Loucy (cell line): ENCODE measurements at regions not wholly inside any gene's neighbourhood (a gene's known extent, or its start where the extent isn't known, plus 50 kb on each side); places are given as distances from the start of the nearest gene placed in this dataset.

Experiments used
- H2AFZ ChIP-seq: fragments of 200-600 bp; sonication (generic); 2 replicates; pipeline ENCODE4 v1.6.0; 2016; ENCODE audit warnings: antibody characterized with exemption, mild to moderate bottlenecking, low read length, moderate library complexity
- H3F3A ChIP-seq: fragments of 200-600 bp; 2 replicates; pipeline ENCODE4 v1.6.0; 2016; ENCODE audit warnings: antibody characterized with exemption, low read depth, mild to moderate bottlenecking
- H3K27me3 ChIP-seq: fragments of 200-600 bp; sonication (generic); 2 replicates; pipeline ENCODE4 v1.6.1; 2014; ENCODE audit warnings: low read length, mild to moderate bottlenecking; ENCODE audit not compliant: insufficient read depth, poor library complexity, severe bottlenecking
- H3K36me3 ChIP-seq: fragments of 200-600 bp; sonication (generic); 2 replicates; pipeline ENCODE4 v1.6.1; 2016; ENCODE audit warnings: low read length; ENCODE audit not compliant: insufficient read depth
- H3K4me1 ChIP-seq: fragments of 200-600 bp; sonication (generic); 2 replicates; pipeline ENCODE4 v1.5.1; 2014; ENCODE audit warnings: low read length, mild to moderate bottlenecking; ENCODE audit not compliant: insufficient read depth, poor library complexity, severe bottlenecking
- H3K4me2 ChIP-seq: fragments of 200-600 bp; sonication (generic); 2 replicates; pipeline ENCODE4 v1.6.0; 2014; ENCODE audit warnings: antibody characterized with exemption, low read length, low read depth, mild to moderate bottlenecking; ENCODE audit not compliant: poor library complexity, severe bottlenecking
- H3K4me3 ChIP-seq: fragments of 200-600 bp; sonication (generic); 2 replicates; pipeline ENCODE4 v1.5.1; 2014; ENCODE audit warnings: low read length, mild to moderate bottlenecking, mixed read lengths; ENCODE audit not compliant: poor library complexity, severe bottlenecking
- H3K79me2 ChIP-seq: fragments of 200-600 bp; sonication (generic); 2 replicates; pipeline ENCODE4 v1.6.1; 2014; ENCODE audit warnings: low read length; ENCODE audit not compliant: insufficient read depth
- H3K9ac ChIP-seq: fragments of 200-600 bp; sonication (generic); 2 replicates; pipeline ENCODE4 v1.6.0; 2014; ENCODE audit warnings: mild to moderate bottlenecking, low read depth, low read length, moderate library complexity; ENCODE audit not compliant: poor library complexity, severe bottlenecking
- H3K9me2 ChIP-seq: fragments of 200-600 bp; sonication (generic); replicated peaks from 2 replicates; pipeline ENCODE4 v1.6.1; 2016; ENCODE audit warnings: low read depth, low read length, mixed read lengths
- H3K9me3 ChIP-seq: fragments of 200-600 bp; sonication (generic); 2 replicates; pipeline ENCODE4 v1.6.1; 2014; ENCODE audit warnings: mild to moderate bottlenecking, antibody characterized with exemption, low read length, low read depth; ENCODE audit not compliant: insufficient read depth
- H4K20me1 ChIP-seq: fragments of 200-600 bp; sonication (generic); 2 replicates; pipeline ENCODE4 v1.6.0; 2014; ENCODE audit warnings: antibody characterized with exemption, low read length, mild to moderate bottlenecking; ENCODE audit not compliant: insufficient read depth, poor library complexity, severe bottlenecking
- EZH2phosphoT487 ChIP-seq: fragments of 200-600 bp; IDR thresholded peaks from 2 replicates; pipeline ENCODE4 v1.6.1; 2018; ENCODE audit warnings: antibody characterized with exemption, mild to moderate bottlenecking, moderate library complexity, borderline replicate concordance
- TF ChIP-seq, protein P1 (sequence below): fragments of 200-600 bp; sonication (generic); conservative IDR thresholded peaks from 2 replicates; pipeline ENCODE4 v1.5.1; 2014; ENCODE audit warnings: mild to moderate bottlenecking, antibody characterized with exemption, low read length

DNA sequence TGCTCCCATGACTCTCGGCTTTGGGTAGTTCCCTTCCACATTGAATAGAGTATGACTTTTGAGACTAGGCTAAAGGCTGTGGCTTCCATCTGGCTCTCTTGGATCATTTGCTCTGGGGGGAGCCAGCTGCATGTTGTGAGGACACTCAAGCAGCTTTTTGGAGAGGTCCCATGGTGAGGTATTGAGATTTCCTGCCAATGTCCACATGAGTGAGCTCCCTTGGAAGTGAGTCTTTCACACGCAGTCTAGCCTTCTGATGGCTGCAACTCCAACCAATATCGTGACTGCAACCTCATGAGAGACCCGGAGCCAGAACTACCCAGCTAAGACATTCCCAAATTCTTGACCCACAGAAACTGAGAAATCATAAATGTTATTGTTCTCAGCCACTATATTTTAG lies 127.7 kb upstream of the KAZN start:
- no peak overlapping the region for H2AFZ ChIP-seq
- no peaks in the 10 kb centered on the region for H3K9me2 ChIP-seq
- no peak overlapping the region for H3K4me3 ChIP-seq
- H3K27me3 ChIP-seq = no peaks in the 10 kb centered on the region
- no peaks in the 10 kb centered on the region for H4K20me1 ChIP-seq
- no peak overlapping the region for H3K4me2 ChIP-seq
- no peaks in the 10 kb centered on the region for H3K9me3 ChIP-seq
- H3F3A ChIP-seq = no peaks in the 10 kb centered on the region
- H3K4me1 ChIP-seq = no peaks in the 10 kb centered on the region
- no peaks in the 10 kb centered on the region for H3K36me3 ChIP-seq
- H3K79me2 ChIP-seq = no peaks in the 10 kb centered on the region
- H3K9ac ChIP-seq = no peak overlapping the region
- TF ChIP-seq, protein P1, sequence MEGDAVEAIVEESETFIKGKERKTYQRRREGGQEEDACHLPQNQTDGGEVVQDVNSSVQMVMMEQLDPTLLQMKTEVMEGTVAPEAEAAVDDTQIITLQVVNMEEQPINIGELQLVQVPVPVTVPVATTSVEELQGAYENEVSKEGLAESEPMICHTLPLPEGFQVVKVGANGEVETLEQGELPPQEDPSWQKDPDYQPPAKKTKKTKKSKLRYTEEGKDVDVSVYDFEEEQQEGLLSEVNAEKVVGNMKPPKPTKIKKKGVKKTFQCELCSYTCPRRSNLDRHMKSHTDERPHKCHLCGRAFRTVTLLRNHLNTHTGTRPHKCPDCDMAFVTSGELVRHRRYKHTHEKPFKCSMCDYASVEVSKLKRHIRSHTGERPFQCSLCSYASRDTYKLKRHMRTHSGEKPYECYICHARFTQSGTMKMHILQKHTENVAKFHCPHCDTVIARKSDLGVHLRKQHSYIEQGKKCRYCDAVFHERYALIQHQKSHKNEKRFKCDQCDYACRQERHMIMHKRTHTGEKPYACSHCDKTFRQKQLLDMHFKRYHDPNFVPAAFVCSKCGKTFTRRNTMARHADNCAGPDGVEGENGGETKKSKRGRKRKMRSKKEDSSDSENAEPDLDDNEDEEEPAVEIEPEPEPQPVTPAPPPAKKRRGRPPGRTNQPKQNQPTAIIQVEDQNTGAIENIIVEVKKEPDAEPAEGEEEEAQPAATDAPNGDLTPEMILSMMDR = no peak
- TF ChIP-seq EZH2phosphoT487 = no peak

DNA sequence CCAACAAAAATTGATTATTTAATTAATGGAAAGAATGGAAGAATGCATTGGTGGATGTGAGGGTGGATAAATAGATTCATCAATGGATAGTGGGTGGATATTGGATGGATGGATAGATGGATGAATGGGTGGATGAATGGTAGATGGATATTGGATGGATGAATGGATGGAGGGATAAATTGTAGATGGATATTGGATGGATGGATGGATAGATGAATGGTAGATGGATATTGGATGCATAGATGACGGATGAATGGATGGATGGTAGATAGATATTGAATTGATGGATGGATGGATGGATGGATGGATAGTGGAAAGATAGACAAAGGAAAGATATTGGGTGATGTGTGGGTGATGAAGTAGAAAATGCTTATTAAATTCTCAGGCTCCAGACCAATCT lies 123.6 kb upstream of the KAZN start:
- TF ChIP-seq, protein P1 = no peak
- no peak for TF ChIP-seq EZH2phosphoT487
- H3K4me3 ChIP-seq = no peak overlapping the region
- no peaks in the 10 kb centered on the region for H4K20me1 ChIP-seq
- no peak overlapping the region for H3K4me2 ChIP-seq
- H3K9me3 ChIP-seq = no peaks in the 10 kb centered on the region
- no peaks in the 10 kb centered on the region for H3F3A ChIP-seq
- no peak overlapping the region for H2AFZ ChIP-seq
- no peaks in the 10 kb centered on the region for H3K36me3 ChIP-seq
- no peaks in the 10 kb centered on the region for H3K9me2 ChIP-seq
- no peaks in the 10 kb centered on the region for H3K27me3 ChIP-seq
- no peak overlapping the region for H3K9ac ChIP-seq
- no peaks in the 10 kb centered on the region for H3K4me1 ChIP-seq
- H3K79me2 ChIP-seq = no peaks in the 10 kb centered on the region

DNA sequence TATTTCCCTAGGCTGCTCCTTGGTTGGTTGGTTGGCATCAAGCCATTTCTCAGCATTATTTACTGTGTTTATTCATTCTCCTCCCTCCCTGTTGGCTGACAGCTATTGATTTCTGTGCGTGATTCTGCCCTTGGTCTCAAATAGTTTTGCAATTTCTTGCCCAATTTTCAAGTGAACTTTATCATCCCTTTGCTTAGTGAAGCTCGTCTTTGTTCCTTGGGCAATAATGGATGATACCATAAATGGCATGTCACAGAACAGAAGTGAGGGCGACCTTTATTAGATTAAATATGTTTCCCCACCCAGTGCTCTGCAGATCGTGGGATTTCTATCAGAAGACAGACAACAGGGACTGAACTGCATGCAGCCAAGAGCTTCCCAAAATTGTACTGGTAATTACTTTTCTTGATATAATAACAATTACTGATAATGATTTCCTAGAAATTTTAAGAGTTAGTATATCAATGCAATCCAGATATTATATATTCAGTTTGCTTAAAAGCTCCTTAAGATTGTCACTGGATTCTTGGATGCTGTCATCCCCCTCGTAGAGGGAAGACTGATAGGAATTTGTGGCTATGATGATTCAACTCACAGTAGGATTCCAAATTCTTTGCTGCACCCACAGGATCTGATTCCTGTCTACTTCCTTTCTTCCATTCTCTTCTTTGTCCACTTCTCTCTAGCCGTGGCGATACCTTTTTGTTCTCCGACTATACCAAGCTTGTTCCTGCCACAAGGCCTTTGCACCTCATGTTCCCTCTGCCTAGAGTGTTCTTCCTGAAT lies 122.1 kb upstream of the KAZN start:
- H3K4me1 ChIP-seq = no peaks in the 10 kb centered on the region
- H2AFZ ChIP-seq = no peak overlapping the region
- H3K9ac ChIP-seq = no peak overlapping the region
- no peaks in the 10 kb centered on the region for H3K36me3 ChIP-seq
- H3K9me3 ChIP-seq = no peaks in the 10 kb centered on the region
- no peak for TF ChIP-seq EZH2phosphoT487
- TF ChIP-seq, protein P1 = no peak
- H3K4me2 ChIP-seq = no peak overlapping the region
- no peaks in the 10 kb centered on the region for H3K27me3 ChIP-seq
- no peak overlapping the region for H3K4me3 ChIP-seq
- H3F3A ChIP-seq = no peaks in the 10 kb centered on the region
- H4K20me1 ChIP-seq = no peaks in the 10 kb centered on the region
- no peaks in the 10 kb centered on the region for H3K79me2 ChIP-seq
- no peaks in the 10 kb centered on the region for H3K9me2 ChIP-seq
